ENCODE measurements at regions not wholly inside any gene's neighbourhood (a gene's known extent, or its start where the extent isn't known, plus 50 kb on each side); places are given as distances from the start of the nearest gene placed in this dataset.

GRCh38 chr20:7710440-7710839, 229.8 kb downstream of the HAO1 start:
- DNase-seq (ENCODE audit: low spot score), result no peak

GRCh38 chr20:7712661-7713060, 227.6 kb downstream of the HAO1 start:
- Mint-ChIP-seq H3K36me3 (ENCODE audit: low read depth) (no peaks in the 10 kb centered on the region), H3K4me3 (ENCODE audit: unreplicated experiment) (no peak overlapping the region)

More at GRCh38 chr20:7710440-7710839, 229.8 kb downstream of the HAO1 start:
- H3K27me3 Mint-ChIP-seq (ENCODE audit: low read depth), result peaks cover 2% of the 10 kb centered on the region
- peaks cover 6% of the 10 kb centered on the region for H3K9me3 Mint-ChIP-seq (ENCODE audit: low read depth)
- no peak for TF ChIP-seq CTCF (IDR thresholded peaks at IDR 0.05)
- no peaks in the 10 kb centered on the region for H3K36me3 Mint-ChIP-seq (ENCODE audit: low read depth)
- no peak overlapping the region for H3K4me3 Mint-ChIP-seq (ENCODE audit: unreplicated experiment)
- no peak overlapping the region for H3K27ac Mint-ChIP-seq (ENCODE audit: unreplicated experiment)
- H3K4me1 Mint-ChIP-seq (ENCODE audit: low read depth), result no peaks in the 10 kb centered on the region

GRCh38 chr20:7714549-7714948, 225.7 kb downstream of the HAO1 start:
- no peak for TF ChIP-seq CTCF (IDR thresholded peaks at IDR 0.05)
- Mint-ChIP-seq H3K4me3 (ENCODE audit: unreplicated experiment) (no peak overlapping the region), H3K4me1 (ENCODE audit: low read depth) (no peaks in the 10 kb centered on the region), H3K27me3 (ENCODE audit: low read depth) (no peaks in the 10 kb centered on the region), H3K9me3 (ENCODE audit: low read depth) (peaks cover 6% of the 10 kb centered on the region), H3K27ac (ENCODE audit: unreplicated experiment) (no peak overlapping the region), H3K36me3 (ENCODE audit: low read depth) (no peaks in the 10 kb centered on the region)
- no peak for DNase-seq (ENCODE audit: low spot score)

More at GRCh38 chr20:7712661-7713060, 227.6 kb downstream of the HAO1 start:
- Mint-ChIP-seq H3K9me3 (ENCODE audit: low read depth) (peaks cover 6% of the 10 kb centered on the region), H3K4me1 (ENCODE audit: low read depth) (no peaks in the 10 kb centered on the region), H3K27ac (ENCODE audit: unreplicated experiment) (no peak overlapping the region), H3K27me3 (ENCODE audit: low read depth) (peaks cover 2% of the 10 kb centered on the region)
- no peak for TF ChIP-seq CTCF (IDR thresholded peaks at IDR 0.05)
- no peak for DNase-seq (ENCODE audit: low spot score)

GRCh38 chr20:7716286-7716972, 223.8 kb downstream of the HAO1 start:
- DNase-seq (ENCODE audit: low spot score), result no peak
- Mint-ChIP-seq H3K9me3 (ENCODE audit: low read depth) (peaks cover 6% of the 10 kb centered on the region), H3K4me3 (ENCODE audit: unreplicated experiment) (no peak overlapping the region), H3K36me3 (ENCODE audit: low read depth) (no peaks in the 10 kb centered on the region), H3K27me3 (ENCODE audit: low read depth) (no peaks in the 10 kb centered on the region), H3K27ac (ENCODE audit: unreplicated experiment) (no peak overlapping the region), H3K4me1 (ENCODE audit: low read depth) (no peaks in the 10 kb centered on the region)
- no peak for TF ChIP-seq CTCF (IDR thresholded peaks at IDR 0.05)

GRCh38 chr20:7722564-7722963, 217.7 kb downstream of the HAO1 start:
- Mint-ChIP-seq H3K27ac (ENCODE audit: unreplicated experiment) (no peak overlapping the region), H3K4me1 (ENCODE audit: low read depth) (no peaks in the 10 kb centered on the region), H3K4me3 (ENCODE audit: unreplicated experiment) (no peak overlapping the region), H3K36me3 (ENCODE audit: low read depth) (no peaks in the 10 kb centered on the region), H3K27me3 (ENCODE audit: low read depth) (no peaks in the 10 kb centered on the region), H3K9me3 (ENCODE audit: low read depth) (no peaks in the 10 kb centered on the region)
- no peak for DNase-seq (ENCODE audit: low spot score)
- TF ChIP-seq CTCF (IDR thresholded peaks at IDR 0.05), result no peak
